WERI-Rb-1 (cell line): ENCODE measurements at regions not wholly inside any gene's neighbourhood (a gene's known extent, or its start where the extent isn't known, plus 50 kb on each side); places are given as distances from the start of the nearest gene placed in this dataset.

Experiments
- DNase-seq: peaks from one replicate; pipeline ENCODE4 v3.0.0-alpha.2; 2020
- H3K27ac ChIP-seq: fragments of 250-450 bp; sonication (Bioruptor Pico); 2 replicates; pipeline ENCODE4 v1.5.1; 2020; ENCODE audit warnings: mild to moderate bottlenecking, moderate library complexity
- H3K27me3 ChIP-seq: fragments of 250-450 bp; sonication (Bioruptor Pico); 2 replicates; pipeline ENCODE4 v1.5.1; 2021; ENCODE audit warnings: mild to moderate bottlenecking, low read depth, moderate library complexity; ENCODE audit not compliant: insufficient read depth, severe bottlenecking
- H3K36me3 ChIP-seq: fragments of 250-450 bp; sonication (Bioruptor Pico); 2 replicates; pipeline ENCODE4 v1.5.1; 2020; ENCODE audit warnings: mild to moderate bottlenecking, moderate library complexity
- H3K4me3 ChIP-seq: 2 replicates; pipeline ENCODE4 v1.5.1; 2011; ENCODE audit warnings: low read depth, mild to moderate bottlenecking, control low read depth, low read length
- H3K9me3 ChIP-seq: fragments of 250-450 bp; sonication (Bioruptor Pico); 2 replicates; pipeline ENCODE4 v1.5.1; 2021; ENCODE audit warnings: mild to moderate bottlenecking, moderate library complexity; ENCODE audit not compliant: severe bottlenecking
- TF ChIP-seq, protein P1 (sequence below): IDR thresholded peaks from 2 replicates; pipeline ENCODE4 v1.5.1; 2011; ENCODE audit warnings: low read depth, mild to moderate bottlenecking, control low read depth, inconsistent platforms, low read length

DNA sequence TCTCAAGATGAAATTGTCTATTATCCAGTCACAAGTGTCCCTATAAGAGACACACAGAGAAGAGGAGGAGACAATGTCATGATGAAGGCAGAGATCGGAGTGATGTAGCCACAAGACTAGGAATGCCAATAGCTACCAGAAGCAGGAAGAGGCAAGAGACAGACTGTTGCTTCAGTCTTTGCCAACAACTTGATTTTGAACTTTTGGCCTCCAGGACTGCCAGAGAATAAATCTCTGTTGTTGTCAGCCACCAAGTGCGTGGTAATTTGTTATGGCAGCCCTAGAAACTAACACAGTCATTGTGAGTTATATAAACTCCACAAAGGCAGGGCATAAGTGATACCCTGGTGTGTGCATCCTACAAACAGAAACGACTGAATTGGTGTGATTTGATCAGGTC is 517.0 kb downstream of the BTBD3 start:
- H3K4me3 ChIP-seq: no peak overlapping the region
- H3K9me3 ChIP-seq: no peaks in the 10 kb centered on the region
- no peak overlapping the region for H3K27ac ChIP-seq
- TF ChIP-seq, protein P1, sequence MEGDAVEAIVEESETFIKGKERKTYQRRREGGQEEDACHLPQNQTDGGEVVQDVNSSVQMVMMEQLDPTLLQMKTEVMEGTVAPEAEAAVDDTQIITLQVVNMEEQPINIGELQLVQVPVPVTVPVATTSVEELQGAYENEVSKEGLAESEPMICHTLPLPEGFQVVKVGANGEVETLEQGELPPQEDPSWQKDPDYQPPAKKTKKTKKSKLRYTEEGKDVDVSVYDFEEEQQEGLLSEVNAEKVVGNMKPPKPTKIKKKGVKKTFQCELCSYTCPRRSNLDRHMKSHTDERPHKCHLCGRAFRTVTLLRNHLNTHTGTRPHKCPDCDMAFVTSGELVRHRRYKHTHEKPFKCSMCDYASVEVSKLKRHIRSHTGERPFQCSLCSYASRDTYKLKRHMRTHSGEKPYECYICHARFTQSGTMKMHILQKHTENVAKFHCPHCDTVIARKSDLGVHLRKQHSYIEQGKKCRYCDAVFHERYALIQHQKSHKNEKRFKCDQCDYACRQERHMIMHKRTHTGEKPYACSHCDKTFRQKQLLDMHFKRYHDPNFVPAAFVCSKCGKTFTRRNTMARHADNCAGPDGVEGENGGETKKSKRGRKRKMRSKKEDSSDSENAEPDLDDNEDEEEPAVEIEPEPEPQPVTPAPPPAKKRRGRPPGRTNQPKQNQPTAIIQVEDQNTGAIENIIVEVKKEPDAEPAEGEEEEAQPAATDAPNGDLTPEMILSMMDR: no peak
- H3K27me3 ChIP-seq: no peaks in the 10 kb centered on the region
- no peaks in the 10 kb centered on the region for H3K36me3 ChIP-seq
- no peak for DNase-seq

DNA sequence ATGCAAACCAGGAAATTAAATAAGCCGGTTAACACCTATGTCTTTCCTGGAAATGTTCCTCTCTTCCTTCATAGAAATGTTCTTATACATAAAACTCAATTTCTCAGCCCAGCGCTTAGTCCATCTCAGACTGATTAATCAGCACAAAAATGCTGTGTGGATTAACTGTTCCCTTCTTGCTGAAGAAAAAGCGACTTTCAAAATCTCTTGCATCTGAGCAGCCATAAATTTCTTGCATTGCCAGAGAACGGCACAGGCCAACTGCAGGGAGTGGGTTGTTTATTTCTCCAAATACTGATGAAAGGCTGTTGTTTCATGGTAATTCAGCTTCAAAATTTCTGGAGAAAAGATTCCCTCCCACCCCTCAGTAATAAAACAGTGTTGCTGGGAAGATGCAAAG is 517.6 kb downstream of the BTBD3 start:
- TF ChIP-seq, protein P1: no peak
- no peaks in the 10 kb centered on the region for H3K36me3 ChIP-seq
- no peak overlapping the region for H3K4me3 ChIP-seq
- no peaks in the 10 kb centered on the region for H3K27me3 ChIP-seq
- H3K27ac ChIP-seq: no peak overlapping the region
- H3K9me3 ChIP-seq: no peaks in the 10 kb centered on the region
- DNase-seq: no peak

DNA sequence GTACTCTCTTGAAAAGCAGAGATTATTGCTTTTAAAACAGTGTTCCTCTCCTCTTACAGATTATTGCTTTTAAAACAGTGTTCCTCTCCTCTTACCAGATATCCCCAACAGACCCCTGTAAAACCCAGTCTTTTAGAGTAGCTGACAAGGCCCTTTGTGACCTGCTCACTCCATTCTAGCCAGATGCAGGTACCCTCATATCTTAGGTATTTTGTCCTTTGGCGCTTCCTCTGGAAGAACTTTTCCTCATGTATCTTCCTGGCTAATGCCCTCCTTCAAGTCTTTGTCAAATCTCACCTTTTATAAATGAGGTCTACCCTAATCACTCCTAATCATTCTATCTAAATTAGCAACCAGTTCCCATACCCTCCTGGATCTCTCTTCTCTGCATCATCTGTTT is 536.0 kb downstream of the BTBD3 start:
- no peak for DNase-seq
- peaks cover 4% of the 10 kb centered on the region for H3K9me3 ChIP-seq
- H3K27ac ChIP-seq: no peak overlapping the region
- H3K27me3 ChIP-seq: no peaks in the 10 kb centered on the region
- TF ChIP-seq, protein P1: no peak
- no peak overlapping the region for H3K4me3 ChIP-seq
- H3K36me3 ChIP-seq: no peaks in the 10 kb centered on the region

DNA sequence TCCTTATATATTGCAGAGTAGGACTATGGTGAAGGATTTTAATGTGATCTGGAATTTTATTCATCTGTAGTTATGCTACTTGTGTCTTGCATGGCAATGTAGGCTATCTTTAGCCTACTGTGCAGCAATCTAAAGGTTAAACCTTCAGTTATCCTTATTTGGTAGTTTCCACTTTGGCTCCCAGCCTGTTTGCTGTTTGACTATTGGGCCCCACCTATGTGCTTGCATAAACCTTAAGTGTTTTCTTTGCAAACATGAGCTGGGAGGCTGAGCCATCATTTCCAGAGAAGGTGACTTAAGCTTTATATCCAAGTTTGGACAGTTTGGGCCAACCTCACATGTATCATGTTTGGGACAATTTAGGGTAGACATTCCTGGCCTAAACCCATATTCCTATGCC is 537.5 kb downstream of the BTBD3 start:
- H3K27me3 ChIP-seq: no peaks in the 10 kb centered on the region
- DNase-seq: no peak
- H3K9me3 ChIP-seq: peaks cover 4% of the 10 kb centered on the region
- H3K27ac ChIP-seq: no peak overlapping the region
- no peaks in the 10 kb centered on the region for H3K36me3 ChIP-seq
- TF ChIP-seq, protein P1: no peak
- H3K4me3 ChIP-seq: no peak overlapping the region

DNA sequence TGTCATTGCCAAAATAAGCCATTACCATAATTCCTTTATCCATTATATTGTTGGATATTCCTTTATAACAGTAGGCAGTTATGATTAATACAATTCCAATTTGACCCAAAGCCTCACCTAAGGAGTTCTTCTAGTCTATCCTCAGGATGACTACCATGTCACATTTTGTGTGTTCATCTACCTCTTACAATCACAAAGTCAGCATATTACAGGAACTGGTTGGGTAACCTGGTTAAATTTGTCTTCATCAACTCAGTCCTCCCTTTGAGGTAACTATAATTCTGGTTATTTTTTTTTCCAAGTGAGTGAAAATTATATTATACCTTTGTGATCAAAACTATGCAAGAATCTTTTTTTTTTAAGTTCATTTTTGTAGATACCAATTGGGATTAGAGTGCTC is 540.5 kb downstream of the BTBD3 start:
- Histone ChIP-seq H3K36me3 (no peaks in the 10 kb centered on the region), H3K9me3 (no peaks in the 10 kb centered on the region), H3K4me3 (no peak overlapping the region), H3K27me3 (no peaks in the 10 kb centered on the region), H3K27ac (no peak overlapping the region)
- TF ChIP-seq, protein P1: no peak
- DNase-seq: no peak

DNA sequence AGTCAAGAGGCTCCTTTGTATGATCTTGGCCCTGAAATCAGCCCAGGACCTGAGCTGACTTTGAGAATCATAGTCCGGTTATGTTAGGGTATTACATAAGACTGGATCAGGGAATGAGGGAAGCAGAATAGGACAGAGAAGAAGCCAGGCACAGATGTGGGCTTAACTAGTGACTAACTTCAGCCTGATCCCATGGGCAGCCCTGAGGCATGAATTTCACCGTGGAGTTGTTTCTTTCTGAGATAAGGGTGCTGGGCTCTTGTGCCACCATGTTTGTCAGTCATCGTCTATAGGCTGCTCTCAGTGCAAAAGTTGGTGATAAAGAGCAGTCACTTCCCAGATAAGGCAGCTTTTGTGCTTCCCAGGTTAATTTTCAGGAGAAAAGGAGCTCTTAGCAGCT is 544.7 kb upstream of the SPTLC3 start:
- Histone ChIP-seq H3K27ac (no peak overlapping the region), H3K27me3 (no peaks in the 10 kb centered on the region), H3K4me3 (no peak overlapping the region), H3K9me3 (no peaks in the 10 kb centered on the region), H3K36me3 (no peaks in the 10 kb centered on the region)
- TF ChIP-seq, protein P1: no peak
- DNase-seq: no peak
